NCI-H2196 treated with DMSO at 0.1 percent for 48 hours (cell line): ENCODE measurements at regions not wholly inside any gene's neighbourhood (a gene's known extent, or its start where the extent isn't known, plus 50 kb on each side); places are given as distances from the start of the nearest gene placed in this dataset.

Experiments
- DNase-seq: peaks from one replicate; lab custom pipeline; 2025; ENCODE audit not compliant: unreplicated experiment; lab: John Stamatoyannopoulos, UW

DNA sequence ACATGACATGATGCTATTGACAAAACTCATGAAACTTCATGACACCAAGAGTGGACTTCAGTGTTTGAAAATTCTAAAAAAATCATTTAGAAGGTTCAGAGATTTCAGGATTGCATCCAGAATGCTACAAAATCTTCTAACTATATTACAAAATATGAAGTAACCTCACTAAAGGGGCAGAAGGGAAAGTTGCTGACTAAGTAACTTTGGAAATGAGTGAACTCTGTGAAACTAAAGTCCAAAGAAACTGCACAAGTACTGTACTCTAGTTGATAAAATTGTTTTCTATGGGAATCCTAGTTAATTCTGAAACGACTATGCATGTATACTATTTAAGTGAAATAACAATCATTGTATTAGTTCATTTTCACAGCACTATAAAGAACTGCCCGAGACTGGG lies 184.4 kb downstream of the LYPLAL1 start:
- DNase-seq, result no peak

DNA sequence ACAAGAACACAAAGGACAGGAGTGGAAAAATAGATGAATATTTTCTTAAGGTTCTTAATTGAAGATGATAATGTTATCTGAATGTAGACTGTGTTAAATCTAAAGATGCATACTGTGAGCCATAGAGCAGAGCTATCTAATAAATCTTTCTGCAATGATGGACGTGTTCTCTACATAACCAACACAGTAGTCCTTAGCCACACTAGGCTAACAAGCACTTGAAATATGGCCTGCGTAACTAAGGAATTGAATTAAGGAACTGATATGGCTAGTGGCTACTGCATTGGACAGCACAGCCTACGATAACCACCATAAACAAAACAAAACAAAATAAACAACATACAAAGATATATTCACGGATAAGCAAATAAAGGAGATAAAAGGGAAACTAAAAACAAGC lies 181.3 kb downstream of the LYPLAL1 start:
- DNase-seq, result no peak

DNA sequence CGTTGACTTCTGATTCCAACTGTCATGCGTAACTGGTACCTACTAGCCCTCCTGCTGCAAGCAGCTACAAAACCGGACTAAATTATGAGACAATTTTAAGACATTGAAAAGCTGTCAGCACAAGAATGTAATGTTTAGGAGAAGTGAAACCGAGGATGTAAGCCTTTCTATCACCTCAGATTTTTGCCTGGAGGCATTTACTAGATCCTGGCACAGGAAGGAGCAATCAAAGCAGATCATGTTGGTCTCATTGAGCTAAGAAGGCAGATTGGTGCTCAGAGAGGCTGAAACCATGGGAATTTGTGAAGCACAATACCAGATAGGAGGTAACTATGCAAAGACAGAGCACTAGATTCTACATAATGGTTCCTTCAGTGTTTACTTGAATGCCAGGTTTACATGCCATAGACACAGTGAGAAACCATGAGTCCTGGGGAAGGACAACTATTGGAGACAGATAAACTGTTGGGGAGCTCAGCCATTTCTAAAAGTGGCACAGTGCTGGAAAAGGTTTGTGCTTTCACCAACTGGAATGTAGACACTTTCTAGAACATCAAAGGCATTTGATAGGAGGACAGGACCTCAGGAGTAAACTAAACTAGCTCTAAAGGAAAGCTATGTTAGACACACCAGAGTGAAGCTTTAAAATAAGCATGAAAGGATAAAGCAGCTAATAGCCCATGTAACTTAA lies 179.4 kb downstream of the LYPLAL1 start:
- DNase-seq, result no peak

DNA sequence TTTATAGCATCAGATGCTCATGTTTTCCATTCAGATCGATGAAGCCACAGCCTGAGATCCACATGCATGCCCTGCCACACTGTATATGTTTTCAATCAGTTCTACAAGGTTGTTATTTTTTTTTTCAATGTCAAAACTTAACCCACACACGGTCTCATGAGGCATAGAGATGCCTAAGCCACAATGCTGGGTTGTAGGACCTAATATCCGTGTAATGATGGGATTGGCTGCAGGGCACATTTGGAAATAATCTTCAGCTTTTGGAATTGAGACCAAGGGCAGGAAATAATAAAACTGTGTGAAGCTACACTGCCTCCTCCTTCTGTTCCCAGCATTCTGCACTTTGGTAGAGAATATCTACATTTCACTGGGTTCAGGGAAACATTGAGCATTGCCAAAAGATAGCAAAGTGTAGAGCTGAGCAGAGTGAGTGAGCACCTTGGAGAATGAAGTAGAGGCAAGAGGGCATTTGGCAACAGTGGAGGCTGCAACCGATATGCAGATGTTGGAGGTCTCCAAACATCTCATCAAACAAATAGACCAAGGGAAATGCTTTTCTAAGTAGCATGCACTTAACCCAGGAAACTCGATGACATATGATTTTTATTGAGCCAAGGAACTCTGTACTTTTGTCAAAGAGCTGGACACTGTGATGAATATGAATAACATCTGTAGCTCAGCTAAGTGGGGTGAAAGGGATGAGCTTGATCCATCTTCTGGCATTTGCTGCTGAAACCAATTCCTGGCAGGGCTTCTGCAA lies 176.7 kb downstream of the LYPLAL1 start:
- DNase-seq, result no peak

DNA sequence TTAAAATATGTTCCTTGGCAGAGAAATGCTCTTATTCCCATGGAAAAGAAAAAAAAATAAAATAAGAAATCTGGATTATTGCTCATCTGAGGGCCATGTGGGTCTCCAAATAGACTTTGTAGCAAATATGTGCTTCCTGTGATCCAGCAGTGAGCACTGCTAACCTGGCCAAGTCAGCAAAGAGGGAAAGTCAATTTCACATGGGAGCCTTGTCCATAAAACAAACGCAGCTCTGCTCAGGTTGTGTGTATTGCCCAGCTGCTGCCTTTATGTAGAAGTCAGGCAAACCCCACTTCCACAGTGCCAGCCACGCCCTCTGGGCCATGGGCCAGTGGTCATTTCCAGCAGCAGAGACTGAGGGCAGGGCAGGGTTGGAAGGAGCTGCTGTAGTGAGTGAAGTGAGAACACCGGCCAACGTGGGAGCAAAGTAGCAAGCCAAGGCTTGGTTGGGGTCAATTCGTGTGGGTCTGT lies 174.3 kb downstream of the LYPLAL1 start:
- DNase-seq, result no peak

DNA sequence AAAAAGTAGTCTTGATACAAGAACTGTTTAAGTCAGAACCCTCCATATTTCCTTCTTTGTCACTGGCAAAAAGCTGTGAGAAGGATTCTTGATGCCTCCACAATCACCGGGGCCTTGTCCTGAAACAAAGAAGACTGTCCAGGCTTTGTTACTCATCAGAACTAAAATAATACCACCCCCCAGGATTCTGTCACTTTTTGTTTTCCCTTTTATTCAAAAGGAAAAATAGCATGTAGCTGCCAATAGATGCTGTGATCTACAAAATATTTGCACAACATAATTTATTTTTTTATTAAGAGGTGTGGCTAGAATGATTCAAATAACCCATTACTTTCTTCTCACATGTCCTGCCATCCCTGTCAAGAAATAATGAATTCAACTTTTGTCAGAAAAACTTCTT lies 173.7 kb downstream of the LYPLAL1 start:
- DNase-seq, result no peak

DNA sequence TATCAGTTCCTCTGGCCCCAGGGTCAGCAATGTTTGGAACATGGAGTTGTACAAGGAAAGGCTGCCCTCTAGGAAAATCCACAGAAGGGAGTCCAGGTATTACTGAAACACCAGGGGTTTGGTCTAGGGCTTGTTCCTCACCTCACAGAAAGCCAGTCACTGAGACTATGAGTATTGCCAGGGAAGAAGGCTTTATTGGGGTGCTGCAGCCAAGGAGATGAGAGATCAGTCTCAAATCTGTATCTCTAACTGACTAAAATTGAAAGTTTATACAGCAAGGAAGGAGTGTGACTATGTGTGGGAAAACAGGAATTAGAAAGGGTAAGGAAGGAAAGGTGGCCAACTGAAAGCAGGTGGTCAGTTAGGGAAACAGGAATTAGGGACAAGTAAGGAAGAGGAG lies 172.3 kb downstream of the LYPLAL1 start:
- DNase-seq, result no peak

DNA sequence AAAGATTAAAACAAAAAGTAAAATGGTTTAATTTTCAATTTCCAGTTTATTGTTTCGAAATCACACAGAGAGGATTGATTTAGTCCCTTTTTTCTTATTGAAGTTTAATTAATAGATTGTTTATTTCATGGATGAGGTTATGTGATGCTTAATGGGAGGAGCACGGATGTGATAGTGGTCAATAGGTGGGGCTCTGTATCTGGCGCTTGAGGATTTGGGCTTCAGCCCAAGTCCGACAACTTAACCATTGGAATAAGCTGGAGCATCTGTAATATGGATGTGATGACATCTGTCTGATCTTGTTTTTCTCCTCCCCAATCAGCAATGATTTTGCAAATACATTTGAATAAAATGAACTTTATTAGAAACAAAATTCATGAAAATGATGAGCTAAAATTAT lies 169.2 kb downstream of the LYPLAL1 start:
- no peak for DNase-seq

DNA sequence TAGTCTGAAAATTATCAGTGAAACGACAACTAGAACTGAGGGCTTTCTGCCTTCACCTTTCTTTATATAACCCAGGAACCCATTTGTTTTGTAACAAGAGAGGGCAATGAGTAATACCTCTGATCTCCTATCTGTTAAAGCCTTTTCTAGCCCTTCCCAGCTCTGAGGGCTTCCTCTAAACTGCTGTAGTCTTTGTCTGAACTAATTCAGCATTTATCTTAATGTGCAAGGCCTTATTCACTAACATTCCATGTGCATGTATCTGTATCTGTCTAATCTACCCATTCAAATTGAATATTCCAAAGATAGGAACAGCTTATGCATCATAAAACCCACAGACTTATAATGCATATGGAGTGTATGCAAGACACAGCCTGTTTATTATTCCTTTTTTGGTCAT lies 167.1 kb downstream of the LYPLAL1 start:
- DNase-seq, result no peak

DNA sequence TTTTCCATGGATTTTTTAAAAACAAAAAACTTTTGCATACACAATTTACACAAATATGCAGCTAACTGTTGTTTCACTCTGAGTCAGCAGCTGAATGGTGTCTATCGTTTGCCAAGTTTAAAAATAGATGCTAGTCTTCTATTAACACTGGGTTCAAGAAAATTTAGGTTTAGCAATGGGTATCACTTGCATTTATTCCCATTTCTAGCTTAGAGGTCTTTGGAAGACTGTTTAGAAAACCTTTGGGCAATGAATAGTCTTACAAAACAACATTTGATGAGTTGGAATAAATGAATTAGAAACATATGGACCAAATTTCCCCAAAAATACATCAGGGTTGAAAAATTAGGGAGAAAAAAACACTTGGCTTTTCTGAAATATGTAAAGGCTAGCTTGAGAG lies 165.8 kb downstream of the LYPLAL1 start:
- no peak for DNase-seq

DNA sequence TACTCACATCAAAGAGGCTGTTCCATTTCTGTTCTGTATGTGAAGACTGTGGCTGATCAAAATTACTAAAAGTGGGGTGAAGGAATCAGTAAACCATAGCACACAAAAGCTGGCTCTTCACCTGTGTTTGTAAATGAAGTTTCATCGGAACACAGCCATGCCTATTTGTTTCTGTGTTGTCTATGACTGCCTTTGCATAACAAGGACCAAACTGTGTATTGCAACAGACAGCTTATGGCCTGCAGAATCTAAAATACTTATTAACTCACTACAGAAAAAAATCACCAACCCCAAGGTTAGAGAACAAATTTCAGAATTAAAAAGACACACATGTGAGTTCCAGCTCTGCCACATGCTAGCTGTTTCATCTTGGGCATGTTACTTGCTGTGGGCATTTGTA lies 163.9 kb downstream of the LYPLAL1 start:
- no peak for DNase-seq

DNA sequence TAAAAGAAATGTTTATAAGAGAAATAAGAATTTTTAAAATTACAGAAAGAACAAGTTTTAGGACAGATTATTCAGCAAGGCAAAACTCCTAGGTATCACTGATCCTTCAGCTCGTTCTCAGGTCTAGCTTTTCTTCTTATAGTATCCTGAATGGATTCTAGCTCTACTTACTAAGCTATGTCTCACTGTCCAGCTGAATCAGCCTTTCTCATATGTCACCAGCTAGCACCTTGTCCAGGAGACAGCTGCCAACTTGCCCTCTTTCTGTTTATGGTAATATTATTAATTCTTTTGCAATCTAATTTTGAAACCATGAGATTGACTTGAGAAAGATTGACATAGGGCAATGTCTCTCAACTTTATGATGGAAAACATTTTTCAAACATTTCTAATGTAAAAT lies 159.9 kb downstream of the LYPLAL1 start:
- no peak for DNase-seq

DNA sequence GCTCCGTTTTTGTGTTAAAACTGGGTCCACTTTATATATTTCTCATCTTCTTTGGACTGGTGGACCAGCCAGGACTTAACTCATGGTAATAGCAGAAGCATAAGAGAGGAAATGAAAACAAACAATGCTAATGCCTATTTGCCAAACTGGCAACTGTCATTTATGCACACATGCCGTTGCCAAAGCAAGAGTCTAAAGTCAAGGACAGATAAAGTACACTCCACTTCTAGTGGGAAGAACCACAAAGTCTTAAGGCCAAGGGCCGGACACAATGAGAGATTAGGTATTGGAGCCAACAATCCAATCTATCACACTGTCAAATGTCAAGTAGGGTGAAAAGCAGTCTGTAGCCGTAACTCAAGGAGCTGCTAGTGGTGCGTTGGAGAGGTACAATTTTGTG lies 157.7 kb downstream of the LYPLAL1 start:
- DNase-seq, result no peak

DNA sequence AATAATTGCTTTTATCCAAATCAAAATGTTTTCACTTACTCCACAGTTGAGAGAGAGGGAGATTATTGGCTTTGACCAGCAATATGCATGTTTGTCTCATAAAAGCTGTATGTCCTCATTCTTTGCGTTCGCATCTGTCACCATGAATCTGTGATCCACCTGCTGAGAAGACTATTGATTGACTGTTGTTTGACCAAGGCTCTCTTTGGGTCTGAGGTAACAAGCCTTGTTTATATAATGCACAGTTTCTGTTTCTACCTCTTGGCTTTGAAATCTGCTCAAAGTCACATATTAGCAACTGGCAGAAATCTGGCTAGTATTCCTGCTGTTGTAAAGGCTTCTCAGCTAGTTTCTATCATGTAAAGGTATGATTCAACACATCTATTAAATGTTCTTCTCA lies 157.0 kb downstream of the LYPLAL1 start:
- DNase-seq, result no peak

DNA sequence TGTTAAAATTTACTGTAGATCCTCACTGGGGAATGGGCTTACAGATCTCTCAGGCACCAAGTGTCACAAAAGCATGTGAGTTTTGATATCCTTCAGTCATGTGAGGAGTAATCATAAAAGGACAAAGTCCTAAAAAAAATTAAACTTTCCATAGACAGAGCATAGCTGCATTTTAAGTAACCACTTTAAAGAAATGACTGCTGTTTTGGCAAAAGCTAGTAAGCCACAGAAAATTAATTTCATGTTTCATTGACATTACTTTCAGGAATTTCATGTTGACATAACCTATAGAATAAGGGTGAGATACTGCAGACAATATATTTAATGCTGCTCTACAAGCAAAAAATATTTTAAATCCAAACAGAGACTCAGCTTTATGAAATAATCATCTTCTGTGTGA lies 156.3 kb downstream of the LYPLAL1 start:
- DNase-seq, result no peak

DNA sequence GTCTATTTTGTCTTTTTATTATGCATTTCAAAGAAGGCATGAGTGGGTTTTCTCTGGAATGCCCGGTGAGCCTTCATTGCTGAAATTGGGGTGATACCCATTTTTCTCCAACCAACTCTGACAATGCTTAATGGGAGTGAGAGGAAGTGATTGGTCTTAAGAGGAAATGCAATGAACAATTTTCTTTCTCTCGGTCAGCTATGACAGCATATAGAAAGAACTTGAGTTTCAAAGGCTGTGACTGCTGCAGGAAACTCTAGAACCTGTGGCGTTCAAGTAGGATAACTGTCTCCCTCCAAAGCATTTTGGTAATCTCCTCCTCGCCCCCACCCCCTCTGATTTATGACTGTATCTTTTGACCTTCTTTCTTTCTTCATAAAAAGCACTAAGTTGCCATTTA lies 155.9 kb downstream of the LYPLAL1 start:
- DNase-seq, result no peak

DNA sequence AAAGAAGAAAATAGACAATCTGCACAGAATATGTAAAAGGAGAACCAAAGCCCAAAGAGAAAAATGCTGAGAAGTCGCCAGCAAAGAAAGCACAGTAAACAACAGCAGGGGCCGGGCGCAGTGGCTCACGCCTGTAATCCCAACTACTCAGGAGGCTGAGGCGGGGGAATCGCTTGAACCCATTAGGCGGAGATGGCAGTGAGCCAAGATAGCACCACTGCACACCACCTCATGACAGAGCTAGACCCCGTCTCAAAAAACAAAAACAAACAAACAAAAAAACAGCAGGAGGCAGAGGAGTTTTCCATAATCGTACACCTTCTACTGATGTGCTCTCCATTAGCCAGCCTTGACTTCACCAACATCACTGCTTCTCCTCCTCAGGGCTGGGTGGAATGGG lies 153.2 kb downstream of the LYPLAL1 start:
- DNase-seq, result no peak

DNA sequence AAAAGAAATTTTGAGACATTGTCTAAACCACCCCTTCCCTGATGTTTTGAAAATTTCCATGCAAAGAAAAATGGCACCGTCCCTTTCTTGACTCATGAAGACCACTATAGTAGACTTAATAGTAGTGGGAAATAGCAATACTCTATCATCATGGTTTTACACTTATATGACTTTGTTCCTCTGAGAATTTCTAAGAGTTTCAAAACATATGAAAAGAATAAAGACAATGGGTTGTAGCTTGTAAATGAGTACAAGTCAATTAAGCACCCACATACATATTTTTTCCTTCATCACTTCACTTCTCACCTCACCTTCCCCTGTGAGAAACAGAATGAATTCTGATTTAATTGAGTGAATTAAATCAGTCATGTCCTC lies 151.7 kb downstream of the LYPLAL1 start:
- no peak for DNase-seq

DNA sequence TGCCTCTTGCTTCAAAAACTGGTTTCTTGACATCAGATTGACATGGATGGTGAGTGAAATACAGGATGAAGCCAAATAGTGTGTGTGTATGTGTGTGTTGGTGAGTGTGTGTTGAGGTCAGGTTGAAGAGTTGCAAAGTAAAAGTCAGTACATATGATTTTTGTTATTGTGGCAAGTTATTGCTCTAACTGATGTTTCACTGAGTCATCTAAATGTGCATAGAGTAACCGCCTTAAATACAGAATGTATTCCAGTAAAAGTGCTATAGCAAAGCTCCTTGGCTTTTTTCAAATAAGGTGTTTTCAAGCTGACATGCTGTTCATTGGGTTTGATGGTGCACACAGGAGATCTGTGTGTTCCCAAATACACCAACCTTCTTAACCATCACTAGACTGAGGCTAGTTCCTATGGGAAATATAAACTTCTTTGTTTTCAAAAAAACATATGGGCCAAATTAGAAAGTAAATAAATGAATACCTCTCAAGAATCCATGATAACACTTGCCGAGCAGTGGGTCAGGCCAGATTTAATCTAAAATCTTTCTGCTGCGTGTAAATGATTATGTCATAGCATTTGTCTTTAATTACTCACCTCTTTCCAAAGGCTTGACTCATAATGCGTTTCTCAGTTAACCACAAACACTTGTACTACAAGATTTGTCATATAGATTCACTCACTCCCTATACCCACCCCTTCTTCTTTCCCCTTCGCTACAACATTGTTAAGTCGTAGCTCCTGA lies 151.1 kb downstream of the LYPLAL1 start:
- no peak for DNase-seq

DNA sequence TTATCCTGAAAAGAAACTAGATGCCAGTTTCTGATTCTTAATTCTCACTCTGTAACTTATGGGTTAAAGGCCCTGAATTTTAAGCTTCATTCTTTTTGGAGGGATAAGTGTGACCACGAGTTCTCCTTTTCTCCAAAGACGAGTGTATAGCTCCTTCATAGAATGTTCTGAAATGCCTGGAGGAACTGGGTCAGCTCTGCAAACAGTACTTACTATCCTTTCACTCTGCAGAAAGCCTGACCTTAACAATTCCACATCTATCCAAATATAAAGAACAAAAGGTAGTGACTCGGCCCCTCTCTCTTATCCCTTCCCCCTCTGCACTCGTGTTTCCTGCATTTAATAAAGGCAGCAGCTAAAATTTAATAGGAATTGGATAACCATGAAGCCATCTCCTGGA lies 150.5 kb downstream of the LYPLAL1 start:
- DNase-seq, result no peak

DNA sequence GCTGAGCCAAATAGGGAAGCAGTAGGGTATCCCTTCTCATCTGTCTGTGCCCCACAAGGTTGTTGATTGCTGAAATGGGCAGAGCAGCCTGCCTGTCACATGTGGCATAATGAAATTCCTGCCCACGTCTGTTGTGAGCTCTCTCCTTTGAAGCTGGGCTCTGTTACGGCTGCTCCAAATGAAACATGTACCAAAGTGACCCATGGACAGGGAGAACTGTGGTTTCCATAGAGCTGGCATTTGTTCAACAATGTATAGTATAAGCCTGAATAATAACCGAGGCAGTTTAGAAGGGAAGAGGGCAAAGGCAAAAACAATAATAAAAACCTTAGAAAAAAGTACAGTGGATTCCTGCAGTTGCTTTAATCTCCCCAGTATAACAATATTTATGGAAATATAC lies 149.7 kb downstream of the LYPLAL1 start:
- no peak for DNase-seq

DNA sequence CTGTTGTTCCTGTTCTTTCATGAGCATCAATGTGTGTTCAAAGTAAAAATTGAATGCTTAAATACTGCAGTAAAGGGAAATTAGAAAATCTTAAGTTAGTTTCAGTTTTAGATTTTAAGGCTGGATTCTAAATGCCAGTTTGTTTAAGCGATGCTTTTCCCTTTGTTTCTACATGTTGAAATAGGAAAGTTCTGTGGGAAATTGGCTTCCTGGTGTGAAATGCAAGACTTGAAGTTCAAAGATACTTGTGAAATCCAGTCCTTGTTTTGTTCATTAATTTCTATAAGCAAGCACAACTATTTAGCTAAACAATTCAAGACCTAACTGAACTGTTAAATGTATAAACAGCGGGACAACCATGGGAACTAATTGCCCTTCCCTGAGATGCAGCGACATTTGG lies 149.1 kb downstream of the LYPLAL1 start:
- DNase-seq, result no peak
